ENCODE measurements at regions not wholly inside any gene's neighbourhood (a gene's known extent, or its start where the extent isn't known, plus 50 kb on each side); places are given as distances from the start of the nearest gene placed in this dataset.

DNA sequence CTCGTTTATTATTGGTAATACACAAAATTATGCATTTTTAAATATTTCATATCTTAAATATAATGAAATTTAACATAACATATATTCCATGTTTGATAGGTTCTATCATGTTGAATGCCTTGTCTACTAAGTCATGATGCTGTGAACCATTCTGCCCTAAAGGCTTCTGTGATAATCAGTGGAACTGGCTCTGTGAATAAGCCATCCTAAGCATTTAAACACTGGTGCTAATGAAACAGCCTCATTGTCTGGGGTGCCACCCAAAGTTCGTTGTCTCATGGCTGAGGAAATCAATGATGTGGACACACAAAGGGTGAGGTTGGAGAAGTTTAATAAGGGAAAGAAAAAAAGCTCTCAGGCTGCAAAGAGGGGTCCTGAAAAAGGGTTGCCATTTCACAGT is 264.7 kb upstream of the ZRANB2 start:
- POLR2A ChIA-PET: no interaction called here
- ATAC-seq (no peak), DNase-seq (no peak)
- H3K27ac Mint-ChIP-seq: no peak overlapping the region
- peaks cover 11 to 27% (median 16%) of the 10 kb centered on the region in 9 donors for H3K9me3 Mint-ChIP-seq
- H3K4me3 Mint-ChIP-seq: no peak overlapping the region
- no peaks in the 10 kb centered on the region for H3K27me3 Mint-ChIP-seq
- no peaks in the 10 kb centered on the region for H3K36me3 Mint-ChIP-seq
- H3K4me1 Mint-ChIP-seq: no peaks in the 10 kb centered on the region

DNA sequence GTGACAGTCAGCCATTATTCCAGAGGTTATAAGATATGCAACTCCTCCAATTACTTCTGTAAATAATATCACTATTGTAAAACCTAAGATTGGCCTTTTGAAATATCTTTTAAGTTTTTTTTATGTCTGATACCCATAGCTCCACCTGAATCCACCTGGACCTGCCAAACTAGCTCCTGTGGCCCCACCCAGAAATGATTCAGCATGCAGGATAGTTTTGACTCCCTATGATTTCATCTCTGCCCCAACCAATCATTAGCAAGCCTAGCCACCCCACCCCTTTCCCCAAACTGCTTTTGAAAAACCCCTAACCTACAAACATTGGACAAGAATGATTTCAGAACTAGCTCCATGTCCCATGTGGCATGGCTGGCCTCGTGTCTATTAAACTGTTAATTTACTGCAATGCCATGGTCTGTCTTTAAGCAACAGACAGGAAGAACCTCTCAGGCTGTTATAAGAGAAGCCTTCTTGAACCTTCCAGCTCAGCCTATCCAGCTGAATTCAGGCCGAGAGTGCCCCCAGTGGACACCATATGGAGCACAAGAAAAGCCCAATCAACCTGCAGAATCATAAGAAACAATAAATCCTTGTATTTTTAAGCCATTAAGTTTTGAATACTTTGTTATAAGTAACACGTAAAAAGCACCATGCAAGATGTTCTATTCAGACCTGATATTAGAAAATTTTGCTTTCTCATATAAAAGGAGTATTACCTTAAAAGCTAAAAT is 263.0 kb upstream of the ZRANB2 start:
- Mint-ChIP-seq H3K27me3 (no peaks in the 10 kb centered on the region), H3K27ac (no peak overlapping the region), H3K4me1 (no peaks in the 10 kb centered on the region), H3K9me3 (peaks cover 13 to 37% (median 24%) of the 10 kb centered on the region in 9 donors), H3K4me3 (no peak overlapping the region), H3K36me3 (peaks cover 0 to 7% (median 1%) of the 10 kb centered on the region in 3 donors)
- ATAC-seq: no peak
- DNase-seq: no peak
- POLR2A ChIA-PET: no interaction called here

DNA sequence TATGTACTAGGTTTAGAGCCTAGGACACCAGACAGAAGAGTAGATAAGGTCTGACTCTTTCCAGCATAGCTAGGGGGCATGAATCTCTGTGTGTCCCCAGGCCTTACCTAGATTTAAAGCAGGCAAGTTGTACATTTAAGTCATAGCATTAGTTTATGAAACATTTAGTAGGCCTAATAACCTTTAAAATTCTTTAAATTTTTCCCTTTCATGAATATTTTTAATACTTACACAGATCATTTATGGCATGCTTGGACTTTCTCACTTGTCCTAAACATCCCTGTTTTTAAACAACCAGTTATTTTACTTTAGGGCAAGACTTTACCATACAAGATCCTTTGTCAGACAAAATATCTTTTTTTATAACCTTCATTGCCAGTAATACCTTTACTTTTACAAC is 258.4 kb upstream of the ZRANB2 start:
- Mint-ChIP-seq H3K27me3 (no peaks in the 10 kb centered on the region), H3K36me3 (peaks cover 0 to 8% (median 2%) of the 10 kb centered on the region in 3 donors), H3K4me1 (no peaks in the 10 kb centered on the region), H3K4me3 (no peak overlapping the region), H3K27ac (no peak overlapping the region), H3K9me3 (peaks cover 7 to 39% (median 26%) of the 10 kb centered on the region in 9 donors)
- POLR2A ChIA-PET: no interaction called here
- no peak for ATAC-seq
- DNase-seq: no peak

DNA sequence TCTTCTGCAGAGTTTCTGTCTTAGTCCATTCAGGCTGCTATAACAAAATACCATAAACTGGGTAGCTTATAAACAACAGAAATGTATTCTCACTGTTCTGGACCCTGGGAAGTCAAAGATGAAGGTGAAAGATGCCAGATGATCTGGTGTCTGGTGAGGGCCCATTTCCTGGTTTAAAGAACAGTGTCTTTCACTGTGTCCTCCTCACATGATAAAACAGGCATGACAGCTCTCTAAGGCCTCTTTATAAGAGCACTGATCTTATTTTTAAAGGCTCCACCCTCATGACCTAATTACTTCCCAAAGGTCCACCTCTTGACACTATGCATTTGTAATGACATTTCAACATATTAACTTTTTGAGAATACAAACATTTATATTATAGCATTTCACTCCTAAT is 250.2 kb upstream of the ZRANB2 start:
- Mint-ChIP-seq H3K27me3 (no peaks in the 10 kb centered on the region), H3K9me3 (peaks cover 6 to 37% (median 14%) of the 10 kb centered on the region in 9 donors), H3K4me3 (no peak overlapping the region), H3K27ac (no peak overlapping the region), H3K4me1 (no peaks in the 10 kb centered on the region), H3K36me3 (no peaks in the 10 kb centered on the region)
- no peak for DNase-seq
- no peak for ATAC-seq
- POLR2A ChIA-PET: no interaction called here

DNA sequence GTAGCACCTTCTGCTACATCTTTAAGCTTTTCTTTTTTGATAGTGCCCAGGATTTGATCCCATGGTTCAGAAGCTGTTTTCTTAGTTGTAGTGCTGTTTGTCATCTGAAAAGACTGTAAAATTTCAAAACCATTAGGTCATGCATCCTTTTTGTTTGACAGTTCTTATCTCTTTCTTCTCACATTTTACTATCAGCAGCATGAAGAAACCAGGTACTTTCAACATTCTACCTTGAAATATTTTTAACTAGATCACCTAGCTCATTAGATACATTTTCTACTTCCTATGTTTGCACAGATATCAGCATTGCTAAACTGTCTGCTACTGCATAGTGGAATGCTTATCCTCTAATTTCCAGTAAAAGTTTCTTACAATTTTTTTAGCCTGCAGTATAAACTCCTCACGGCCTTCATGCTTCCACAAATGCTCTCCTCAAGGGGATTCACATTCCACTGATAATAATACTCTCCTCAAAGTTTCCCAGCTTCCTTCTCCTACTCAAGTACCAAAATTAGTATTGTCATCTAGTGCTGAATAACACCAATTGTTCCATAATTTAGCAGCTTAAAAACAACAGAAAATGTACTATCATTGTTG is 243.9 kb upstream of the ZRANB2 start:
- H3K27ac Mint-ChIP-seq: no peak overlapping the region
- no peak for DNase-seq
- no peaks in the 10 kb centered on the region for H3K4me1 Mint-ChIP-seq
- POLR2A ChIA-PET: no interaction called here
- peaks cover 0 to 10% (median 0%) of the 10 kb centered on the region in 3 donors for H3K36me3 Mint-ChIP-seq
- peaks cover 10 to 57% (median 31%) of the 10 kb centered on the region in 9 donors for H3K9me3 Mint-ChIP-seq
- no peak for ATAC-seq
- peaks cover 0 to 1% (median 0%) of the 10 kb centered on the region in 5 donors for H3K27me3 Mint-ChIP-seq
- H3K4me3 Mint-ChIP-seq: no peak overlapping the region

DNA sequence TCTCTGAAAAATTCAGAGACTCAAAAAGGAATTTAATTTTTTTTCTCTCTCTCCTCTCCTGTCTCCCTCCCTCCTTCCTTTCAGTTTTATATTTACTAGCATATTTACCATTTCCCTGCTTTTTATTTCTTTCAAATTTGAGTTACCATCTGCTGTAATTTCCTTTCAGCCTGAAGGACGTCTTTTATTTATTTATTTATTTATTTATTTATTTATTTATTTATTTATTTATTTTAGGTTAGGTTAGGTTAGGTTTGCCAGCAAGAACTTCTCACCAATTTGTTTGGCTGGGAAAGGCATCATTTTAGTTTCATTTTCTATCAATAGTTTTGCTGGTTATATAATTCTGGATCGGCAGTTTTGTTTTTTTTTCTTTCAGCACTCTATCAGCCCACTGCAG is 231.7 kb upstream of the ZRANB2 start:
- DNase-seq: no peak
- Mint-ChIP-seq H3K27me3 (peaks cover 0 to 2% (median 0%) of the 10 kb centered on the region in 5 donors), H3K36me3 (peaks cover 0 to 13% (median 3%) of the 10 kb centered on the region in 3 donors), H3K4me1 (no peaks in the 10 kb centered on the region), H3K9me3 (peaks cover 0 to 24% (median 10%) of the 10 kb centered on the region in 9 donors), H3K27ac (no peak overlapping the region), H3K4me3 (no peak overlapping the region)
- POLR2A ChIA-PET: no interaction called here
- no peak for ATAC-seq

DNA sequence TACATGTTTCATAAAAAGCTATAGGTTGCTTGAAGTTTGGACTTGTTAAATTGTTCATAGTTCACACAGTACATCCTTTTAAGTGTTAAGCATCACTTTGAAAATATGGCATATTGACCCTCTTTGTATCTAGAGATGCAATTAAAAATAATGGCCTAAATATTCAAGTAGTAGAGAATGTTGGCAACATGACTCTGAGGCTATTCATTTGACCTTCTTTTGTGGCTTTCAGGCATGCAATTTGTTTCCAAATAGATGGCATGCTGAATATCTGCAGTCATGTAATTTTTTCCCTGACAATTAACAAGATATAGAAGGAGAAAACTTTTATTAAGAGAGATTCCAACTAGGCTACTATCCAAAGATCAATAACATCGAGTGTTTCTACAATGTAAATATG is 230.5 kb upstream of the ZRANB2 start:
- no peak overlapping the region for H3K27ac Mint-ChIP-seq
- H3K36me3 Mint-ChIP-seq: peaks cover 0 to 13% (median 3%) of the 10 kb centered on the region in 3 donors
- DNase-seq (no peak), ATAC-seq (no peak)
- H3K4me1 Mint-ChIP-seq: no peaks in the 10 kb centered on the region
- no peak overlapping the region for H3K4me3 Mint-ChIP-seq
- POLR2A ChIA-PET: no interaction called here
- H3K9me3 Mint-ChIP-seq: peaks cover 0 to 18% (median 8%) of the 10 kb centered on the region in 9 donors
- no peaks in the 10 kb centered on the region for H3K27me3 Mint-ChIP-seq

DNA sequence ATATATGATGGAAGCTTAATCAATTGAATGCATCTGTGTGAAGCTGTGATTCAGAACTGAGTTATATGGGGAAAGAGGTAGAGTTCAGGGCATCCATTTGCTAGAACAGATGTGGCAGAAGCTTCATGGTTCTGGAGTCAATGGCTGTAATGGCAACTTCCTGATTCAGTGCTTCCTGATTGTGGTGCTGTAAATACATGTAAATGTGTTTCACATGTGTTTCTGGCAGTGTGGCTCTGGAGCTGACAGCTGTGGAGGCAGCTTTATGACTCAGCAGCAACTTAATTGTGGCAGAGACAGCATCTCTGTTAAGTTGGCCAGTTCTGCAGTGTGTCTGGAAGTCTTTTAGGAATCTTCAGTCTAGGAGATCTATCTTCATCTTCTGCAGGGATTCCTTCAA is 226.6 kb upstream of the ZRANB2 start:
- H3K27ac Mint-ChIP-seq: no peak overlapping the region
- ATAC-seq (no peak), DNase-seq (no peak)
- H3K27me3 Mint-ChIP-seq: no peaks in the 10 kb centered on the region
- POLR2A ChIA-PET: no interaction called here
- H3K4me1 Mint-ChIP-seq: no peaks in the 10 kb centered on the region
- H3K9me3 Mint-ChIP-seq: no peaks in the 10 kb centered on the region
- no peaks in the 10 kb centered on the region for H3K36me3 Mint-ChIP-seq
- H3K4me3 Mint-ChIP-seq: no peak overlapping the region

DNA sequence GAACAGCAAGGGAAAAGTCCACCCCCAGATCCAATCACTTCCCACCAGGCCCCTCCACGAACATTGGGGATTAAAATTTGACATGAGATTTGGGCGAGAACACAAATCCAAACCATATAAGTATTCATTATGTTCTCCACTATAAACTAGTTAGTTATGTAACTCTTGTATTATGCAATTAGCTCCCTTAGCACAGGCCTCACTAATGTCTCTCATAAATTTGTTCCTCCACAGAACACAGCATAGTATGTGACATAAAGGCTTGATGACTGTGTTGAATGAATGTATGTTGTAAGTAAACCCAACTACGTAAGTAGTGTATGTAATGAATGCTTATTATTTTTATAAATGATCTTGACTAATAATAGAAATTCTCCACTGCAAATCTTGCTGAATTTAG is 223.3 kb upstream of the ZRANB2 start:
- Mint-ChIP-seq H3K9me3 (no peaks in the 10 kb centered on the region), H3K4me1 (no peaks in the 10 kb centered on the region), H3K27me3 (no peaks in the 10 kb centered on the region), H3K4me3 (no peak overlapping the region), H3K27ac (no peak overlapping the region), H3K36me3 (no peaks in the 10 kb centered on the region)
- POLR2A ChIA-PET: no interaction called here
- ATAC-seq (no peak), DNase-seq (no peak)

DNA sequence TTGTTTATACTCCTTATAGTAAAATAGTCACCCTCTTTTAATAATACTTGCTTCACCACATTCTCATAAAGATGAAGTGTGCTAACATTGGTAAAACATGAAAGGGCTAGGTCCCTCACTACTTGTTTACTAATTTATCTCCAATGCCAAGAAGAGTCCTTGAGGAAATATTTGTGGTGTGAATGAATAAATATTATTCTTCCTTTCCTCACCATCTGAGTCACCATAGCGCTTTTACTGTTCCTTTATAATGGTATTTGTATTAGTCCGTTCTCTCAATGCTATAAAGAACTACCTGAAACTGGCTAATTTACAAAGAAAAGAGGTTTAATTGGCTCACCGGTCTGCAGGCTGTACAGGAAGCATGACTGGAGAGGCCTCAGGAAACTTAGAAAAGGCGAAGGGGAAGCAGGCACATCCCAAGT is 222.8 kb upstream of the ZRANB2 start:
- no peak for DNase-seq
- no peaks in the 10 kb centered on the region for H3K9me3 Mint-ChIP-seq
- no peak overlapping the region for H3K4me3 Mint-ChIP-seq
- no peak overlapping the region for H3K27ac Mint-ChIP-seq
- POLR2A ChIA-PET: no interaction called here
- no peaks in the 10 kb centered on the region for H3K4me1 Mint-ChIP-seq
- H3K36me3 Mint-ChIP-seq: no peaks in the 10 kb centered on the region
- no peak for ATAC-seq
- no peaks in the 10 kb centered on the region for H3K27me3 Mint-ChIP-seq

DNA sequence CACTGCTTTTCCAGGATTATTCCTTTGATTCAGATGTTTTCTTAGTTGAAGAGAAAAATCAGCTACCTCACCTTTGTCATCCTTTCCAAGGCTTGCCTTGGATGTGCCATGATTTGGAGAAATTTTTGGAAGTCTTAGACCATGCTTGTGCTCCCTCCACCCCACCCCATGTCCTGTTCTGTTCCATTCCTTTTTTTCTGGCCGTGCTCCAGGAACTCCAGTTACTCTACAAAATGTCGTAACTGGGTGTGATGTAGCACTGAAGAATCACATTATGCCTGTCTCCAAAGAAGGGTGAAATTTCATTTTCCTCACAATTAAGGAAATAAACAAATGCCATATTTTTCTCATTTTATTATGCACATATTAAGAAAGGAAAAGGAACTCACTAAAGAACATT is 217.8 kb upstream of the ZRANB2 start:
- no peak for DNase-seq
- POLR2A ChIA-PET: no interaction called here
- no peaks in the 10 kb centered on the region for H3K4me1 Mint-ChIP-seq
- no peaks in the 10 kb centered on the region for H3K36me3 Mint-ChIP-seq
- H3K27ac Mint-ChIP-seq: no peak overlapping the region
- peaks cover 0 to 4% (median 0%) of the 10 kb centered on the region in 9 donors for H3K9me3 Mint-ChIP-seq
- no peak for ATAC-seq
- no peak overlapping the region for H3K4me3 Mint-ChIP-seq
- peaks cover 0 to 4% (median 0%) of the 10 kb centered on the region in 5 donors for H3K27me3 Mint-ChIP-seq

DNA sequence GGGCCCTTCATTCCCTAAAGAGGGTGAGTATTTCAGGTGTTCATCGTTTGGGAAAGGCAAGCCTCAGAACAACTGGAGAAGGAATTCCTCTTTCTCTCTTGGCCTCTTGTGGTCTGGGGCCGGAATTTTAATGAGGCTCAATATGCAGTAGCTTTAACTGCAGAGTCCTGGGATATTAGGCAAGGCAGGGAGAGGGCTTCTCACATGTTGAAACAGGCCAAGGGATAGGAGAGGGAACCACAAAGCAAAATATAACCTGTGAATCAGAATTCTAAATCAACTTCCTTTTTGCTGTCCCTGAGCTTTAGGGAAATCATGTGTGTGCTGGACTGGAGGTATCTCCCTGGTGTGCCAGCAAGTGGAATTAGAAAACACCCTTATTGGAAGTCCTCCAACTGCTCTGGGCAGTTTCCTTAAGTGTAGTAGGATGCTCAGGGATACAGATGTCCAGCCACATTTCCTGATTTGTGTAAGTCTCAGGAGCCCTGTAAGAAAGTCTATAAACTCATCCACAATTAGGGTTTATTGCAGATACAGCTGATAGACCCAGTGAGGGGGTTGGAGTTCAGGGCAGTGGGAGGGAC is 215.8 kb upstream of the ZRANB2 start:
- peaks cover 0 to 4% (median 0%) of the 10 kb centered on the region in 5 donors for H3K27me3 Mint-ChIP-seq
- ATAC-seq (no peak), DNase-seq (no peak)
- H3K27ac Mint-ChIP-seq: no peak overlapping the region
- POLR2A ChIA-PET: no interaction called here
- H3K4me3 Mint-ChIP-seq: no peak overlapping the region
- H3K36me3 Mint-ChIP-seq: peaks cover 0 to 4% (median 0%) of the 10 kb centered on the region in 3 donors
- no peaks in the 10 kb centered on the region for H3K4me1 Mint-ChIP-seq
- peaks cover 0 to 10% (median 2%) of the 10 kb centered on the region in 9 donors for H3K9me3 Mint-ChIP-seq

DNA sequence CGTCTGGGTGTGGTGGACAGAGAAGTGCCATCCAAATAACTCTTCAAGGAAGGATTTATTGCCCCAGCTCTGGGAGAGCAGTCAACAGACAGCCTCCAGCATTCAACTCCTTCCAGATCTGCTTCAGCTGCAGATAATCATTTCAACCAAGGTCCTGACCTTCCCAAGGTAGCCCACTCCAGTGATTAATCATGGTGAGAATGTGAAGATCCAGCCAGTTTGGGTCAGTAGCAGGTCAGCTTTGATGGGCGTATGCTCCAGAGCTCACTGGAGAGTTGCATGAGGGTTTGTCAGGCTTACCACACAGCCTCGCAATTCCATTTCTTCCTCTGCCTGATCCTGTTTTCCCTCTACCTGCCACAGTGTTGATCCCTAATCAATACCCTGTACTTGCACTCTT is 214.5 kb upstream of the ZRANB2 start:
- Mint-ChIP-seq H3K27me3 (peaks cover 0 to 4% (median 0%) of the 10 kb centered on the region in 5 donors), H3K36me3 (peaks cover 0 to 6% (median 0%) of the 10 kb centered on the region in 3 donors), H3K4me1 (no peaks in the 10 kb centered on the region), H3K27ac (no peak overlapping the region), H3K4me3 (no peak overlapping the region), H3K9me3 (peaks cover under 1 to 10% (median 5%) of the 10 kb centered on the region in 9 donors)
- DNase-seq (no peak), ATAC-seq (no peak)
- POLR2A ChIA-PET: no interaction called here

Measured in naive thymus-derived CD8-positive, alpha-beta T cell (primary cell).